Fibroblast of skin of back (primary cell): ENCODE measurements at regions not wholly inside any gene's neighbourhood (a gene's known extent, or its start where the extent isn't known, plus 50 kb on each side); places are given as distances from the start of the nearest gene placed in this dataset.
"Not testable (repeated sequence)": the region's sequence is repeated elsewhere in the genome, so short reads cannot be mapped to it uniquely, and the experiment has no call there.

Experiments used
- DNase-seq: peaks from one replicate; pipeline ENCODE4 v3.0.0-alpha.2; 2013

DNA sequence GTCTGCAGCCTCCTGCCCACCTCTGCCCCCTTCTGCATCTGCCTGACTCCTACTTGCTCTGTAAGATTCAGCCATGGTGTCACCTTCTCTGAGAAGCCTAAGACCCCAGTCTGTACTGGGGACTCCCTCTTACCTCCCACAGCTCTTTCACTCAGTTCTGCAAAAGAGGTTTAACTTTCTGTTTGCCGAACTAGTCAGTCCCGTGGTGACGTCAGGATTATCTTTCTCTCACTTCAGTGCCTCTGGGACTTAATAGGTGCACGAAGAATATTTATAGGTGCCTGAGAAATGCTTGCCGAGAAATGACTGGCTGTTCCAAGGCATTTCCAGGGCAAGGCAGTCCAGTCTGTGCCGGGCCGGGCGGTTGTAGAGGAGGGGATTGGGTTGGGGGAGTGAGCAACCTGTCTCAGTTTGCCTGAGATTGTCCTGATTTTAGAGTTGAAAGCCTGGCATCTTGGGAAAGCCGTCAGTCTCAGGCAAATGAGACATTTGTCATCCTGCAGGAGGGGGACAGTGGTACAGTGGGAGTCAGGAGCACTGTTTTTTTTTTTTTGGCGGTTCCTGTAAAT is 227.5 kb upstream of the NPVF start:
- DNase-seq, result no peak

- no peak for DNase-seq
These were observed 228.3 kb upstream of the NPVF start for GRCh38 chr7:25456467-25457171.

DNA sequence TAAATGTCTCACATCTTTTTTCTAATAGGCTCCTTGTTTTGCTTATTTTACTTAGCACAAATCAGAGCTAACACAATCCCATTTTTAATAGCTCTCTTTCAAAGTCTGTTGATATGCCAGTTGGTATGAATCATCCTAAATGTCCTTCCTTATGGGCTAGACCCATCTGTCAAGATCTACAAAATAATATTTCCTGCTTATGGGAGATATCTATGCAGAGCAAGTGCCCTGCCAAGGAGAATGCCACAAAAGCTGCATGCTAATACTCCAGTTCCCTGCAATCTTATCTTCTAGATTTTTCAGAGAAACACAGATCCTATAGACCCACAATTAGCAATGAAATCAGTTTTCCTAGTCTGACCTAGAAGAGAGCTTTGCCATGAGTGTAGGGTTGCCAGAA is 230.8 kb upstream of the NPVF start:
- no peak for DNase-seq

- DNase-seq, result no peak
These were observed 232.1 kb upstream of the NPVF start for GRCh38 chr7:25460433-25460832.

DNA sequence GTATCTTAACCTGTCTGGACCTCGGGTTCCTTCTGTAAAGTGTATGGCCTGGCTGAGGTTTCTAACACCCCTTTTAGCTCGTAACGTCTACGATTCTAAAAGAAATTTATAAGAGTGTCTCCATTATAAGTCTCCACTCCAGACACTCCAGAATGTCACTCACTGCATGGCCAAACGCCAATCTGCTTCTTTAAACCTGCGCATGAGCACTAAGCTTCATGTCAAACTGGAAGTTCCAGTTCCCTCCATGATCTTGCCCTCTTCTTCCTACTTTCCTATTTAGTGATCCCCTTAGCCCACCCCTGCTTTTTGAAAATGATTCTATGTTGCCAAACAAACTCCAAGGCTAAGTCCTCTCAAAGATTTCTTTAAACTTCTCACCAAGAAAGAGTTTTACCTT is 241.4 kb upstream of the NPVF start:
- no peak for DNase-seq

GRCh38 chr7:25476863-25477499 is 248.7 kb upstream of the NPVF start:
- no peak for DNase-seq

DNA sequence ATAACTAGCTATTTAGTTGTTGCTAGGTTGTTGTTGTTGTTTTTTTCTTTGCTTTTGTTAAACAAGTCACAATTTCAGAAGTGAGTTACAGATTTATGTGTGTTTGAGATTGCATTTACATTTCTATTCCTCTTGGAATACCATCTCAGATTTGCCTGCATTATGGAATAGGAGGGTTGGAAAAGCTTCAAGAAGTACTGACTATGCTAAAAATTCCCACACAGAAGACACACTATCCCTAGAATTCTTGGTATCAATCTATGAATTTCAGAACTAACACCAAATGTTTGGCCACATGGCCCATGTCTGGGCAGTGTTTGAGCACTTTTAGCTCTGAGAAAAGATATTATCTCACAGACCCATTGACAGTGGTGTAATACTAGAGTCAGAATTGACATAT is 249.9 kb upstream of the NPVF start:
- not testable (repeated sequence) for DNase-seq

DNA sequence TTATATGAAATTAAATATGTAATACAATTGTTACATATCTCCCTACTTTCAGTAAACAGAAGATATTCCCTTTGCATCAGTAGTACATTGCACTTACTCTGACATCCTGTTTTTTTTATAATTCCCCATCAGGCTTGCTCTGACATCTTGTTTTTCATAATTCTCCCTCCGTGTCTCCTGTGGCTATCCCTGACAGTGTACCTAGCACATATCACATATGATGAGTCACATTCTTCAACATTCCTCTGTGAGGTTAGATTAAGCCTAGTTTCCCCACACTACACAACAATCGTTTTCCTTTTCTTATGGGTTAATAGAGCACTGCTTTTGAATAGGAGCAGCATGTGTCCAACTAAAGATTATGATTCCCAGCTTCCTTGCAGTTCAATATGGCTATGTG is 250.6 kb upstream of the NPVF start:
- no peak for DNase-seq

GRCh38 chr7:25481891-25482290 is 253.6 kb upstream of the NPVF start:
- peak; percentile 32 for DNase-seq

- no peak for DNase-seq
These were observed 254.3 kb upstream of the NPVF start for GRCh38 chr7:25482631-25483030.

GRCh38 chr7:25485026-25485425 is 256.7 kb upstream of the NPVF start:
- no peak for DNase-seq

- DNase-seq, result no peak
These were observed 258.4 kb upstream of the NPVF start for GRCh38 chr7:25486656-25487055.

GRCh38 chr7:25493805-25494366 is 265.6 kb upstream of the NPVF start:
- no peak for DNase-seq

- no peak for DNase-seq
These were observed 266.6 kb upstream of the NPVF start for GRCh38 chr7:25494896-25495295.

GRCh38 chr7:25495342-25496250 is 267.3 kb upstream of the NPVF start:
- no peak for DNase-seq

DNA sequence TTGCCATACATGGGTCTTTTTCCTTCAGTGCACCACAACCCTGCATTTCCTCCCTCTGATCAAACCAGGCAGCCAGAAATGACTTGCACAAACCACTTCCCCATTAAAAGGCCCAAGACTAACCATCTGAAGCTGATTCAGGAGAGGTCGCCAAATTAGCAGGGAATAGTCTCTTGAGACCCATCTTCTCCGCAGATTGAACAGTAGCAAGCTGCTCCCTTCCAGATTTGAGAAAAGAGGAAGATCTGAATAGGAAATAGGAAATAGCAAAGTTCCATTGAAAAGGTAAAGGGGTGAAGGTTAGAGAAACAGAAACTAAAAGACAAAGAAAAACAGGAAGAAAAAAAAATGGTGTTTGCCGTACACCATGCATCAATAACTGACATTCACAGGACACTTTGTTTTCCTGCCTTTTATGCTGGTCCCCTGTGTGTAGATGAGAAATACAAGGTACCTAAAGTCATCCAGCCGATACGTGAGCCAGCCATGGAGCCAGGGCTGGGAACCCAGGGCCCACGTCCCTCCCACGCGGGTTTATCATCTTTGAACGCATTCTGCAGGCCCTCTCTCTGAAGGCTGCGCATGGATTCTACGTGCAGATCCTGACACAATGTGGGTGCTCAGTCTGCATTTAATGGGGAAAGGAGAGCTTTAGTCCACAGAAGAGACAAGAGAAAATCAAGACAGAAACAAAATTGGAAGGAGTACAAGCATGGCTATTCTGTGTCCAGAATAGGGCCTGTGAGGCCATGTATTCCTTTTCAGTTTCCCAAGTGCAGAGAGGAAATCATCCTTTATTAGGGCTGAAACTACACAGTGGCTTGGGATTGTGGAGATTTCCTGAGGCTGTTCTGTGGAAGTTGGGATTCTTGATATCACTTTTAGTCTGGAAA is 268.4 kb upstream of the NPVF start:
- no peak for DNase-seq

DNA sequence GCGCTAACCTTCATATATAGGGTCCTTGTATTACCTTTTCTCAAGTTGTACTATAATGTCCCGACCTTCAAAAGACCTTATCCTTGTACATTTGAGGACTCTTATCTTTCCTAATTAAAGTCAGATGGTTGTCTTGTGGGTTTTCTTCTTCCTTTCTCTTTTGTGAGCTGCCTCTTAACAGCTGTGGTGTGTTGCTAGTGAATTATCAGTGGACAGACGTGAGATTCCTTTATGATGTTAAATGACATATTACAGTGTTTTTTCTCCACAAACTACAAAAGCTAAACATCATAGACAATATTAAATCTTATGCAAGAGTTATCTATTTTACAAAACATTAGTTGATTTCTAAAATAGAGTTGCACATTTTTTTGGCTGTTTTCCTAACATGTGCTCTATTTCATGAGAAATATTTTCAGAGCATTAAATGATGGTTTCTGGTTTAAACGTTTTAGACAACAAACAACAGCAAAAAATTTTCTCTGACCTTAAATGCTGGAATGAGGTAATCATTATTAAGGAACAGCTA is 272.2 kb upstream of the NPVF start:
- DNase-seq, result no peak

DNA sequence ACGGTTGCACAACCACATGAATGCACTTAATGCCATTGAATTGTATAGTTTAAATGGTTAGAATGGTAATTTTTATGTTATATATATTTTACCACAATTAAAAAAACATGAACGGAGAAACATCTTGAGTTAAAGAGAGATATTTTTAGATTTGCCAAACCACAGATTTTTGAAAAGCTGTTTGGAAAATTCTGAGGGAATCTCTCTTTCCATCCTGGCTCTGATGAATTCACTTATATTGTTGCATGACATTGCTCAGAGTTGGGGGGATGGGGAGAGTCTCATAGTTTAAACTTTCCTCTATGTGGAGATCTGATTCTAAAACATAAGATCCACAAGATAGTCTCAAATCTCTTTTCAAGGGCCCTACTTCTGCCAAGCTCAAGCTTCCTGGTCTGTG is 275.0 kb upstream of the NPVF start:
- no peak for DNase-seq

DNA sequence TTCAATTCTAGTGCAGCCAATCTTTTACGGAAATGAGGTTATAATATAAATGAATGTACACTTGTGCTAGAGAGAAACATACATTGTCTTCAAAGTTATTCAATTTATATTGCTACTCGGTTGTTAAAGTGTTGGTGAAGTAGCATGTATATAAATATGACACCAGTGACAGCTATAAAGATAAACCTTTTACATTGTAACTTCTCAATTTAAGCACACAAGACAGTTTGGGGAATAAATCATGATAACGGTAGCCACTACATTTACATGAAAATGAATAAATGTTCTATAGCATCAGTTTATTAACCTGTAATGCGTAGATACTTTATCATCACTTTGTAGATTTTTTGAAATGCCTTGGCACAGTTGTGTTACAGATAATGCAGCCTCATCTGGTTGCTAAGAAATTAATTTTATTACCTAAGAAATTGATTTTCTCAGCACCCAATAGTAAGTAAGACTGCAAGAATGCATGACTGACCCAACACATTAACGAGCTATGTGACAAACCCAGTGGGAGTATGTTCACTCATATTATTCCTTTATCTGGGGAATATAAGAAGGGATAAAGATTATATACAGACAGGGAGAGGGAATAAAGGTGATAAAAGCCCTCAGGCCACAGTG is 283.9 kb upstream of the NPVF start:
- no peak for DNase-seq

DNA sequence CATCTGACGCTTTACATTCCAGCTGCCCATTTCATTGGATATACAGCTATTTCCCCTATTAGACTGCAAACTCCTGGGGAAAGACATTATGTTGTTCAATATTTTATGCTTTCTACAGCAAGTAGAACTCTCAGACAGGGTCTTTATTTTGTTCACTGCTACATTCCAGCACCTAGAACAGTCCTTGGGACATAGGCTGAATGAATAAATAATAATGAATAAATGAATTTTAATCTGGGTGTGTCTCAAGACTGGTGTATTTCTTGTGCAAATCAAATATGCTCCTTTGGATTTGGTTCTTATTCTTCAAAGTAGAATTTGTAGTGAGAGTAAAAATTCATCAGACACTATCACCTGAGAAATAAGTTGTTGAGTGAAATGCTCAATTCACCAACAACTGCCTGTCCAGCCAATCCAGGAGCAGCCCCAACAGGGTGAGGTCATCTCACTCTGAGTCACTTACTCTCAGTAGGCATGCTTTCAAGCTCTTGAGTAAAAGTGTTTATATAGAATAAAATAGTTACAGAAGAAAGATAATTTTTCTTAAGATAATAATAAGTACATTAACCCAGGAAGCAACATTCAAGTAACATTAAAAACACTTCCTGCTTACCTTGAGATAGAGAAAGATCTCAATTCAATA is 287.5 kb upstream of the NPVF start:
- peak; percentile 7 for DNase-seq

- no peak for DNase-seq
These were observed 289.6 kb upstream of the NPVF start for GRCh38 chr7:25517906-25518305.
